HG03521 (cell line): ENCODE measurements at regions not wholly inside any gene's neighbourhood (a gene's known extent, or its start where the extent isn't known, plus 50 kb on each side); places are given as distances from the start of the nearest gene placed in this dataset.

ENCODE experiments used
- ATAC-seq: cut with Tn5 transposase; IDR thresholded peaks from one replicate; pipeline ENCODE4 v1.9.1; 2021; ENCODE audit warnings: mild to moderate bottlenecking, moderate library complexity; ENCODE audit not compliant: unreplicated experiment

- no peak for ATAC-seq
These were observed 138.3 kb upstream of the PLET1 start for GRCh38 chr11:112398798-112399478.

- no peak for ATAC-seq
These were observed 139.9 kb upstream of the PLET1 start for GRCh38 chr11:112400476-112401014.

- ATAC-seq, result no peak
These were observed 140.5 kb upstream of the PLET1 start for GRCh38 chr11:112401036-112401769.

- ATAC-seq, result no peak
These were observed 142.8 kb upstream of the PLET1 start for GRCh38 chr11:112403432-112403831.

GRCh38 chr11:112404112-112404511, 143.5 kb upstream of the PLET1 start:
- ATAC-seq, result no peak

- ATAC-seq, result no peak
These were observed 147.9 kb upstream of the PLET1 start for GRCh38 chr11:112408517-112408916.

- ATAC-seq, result no peak
These were observed 149.7 kb upstream of the PLET1 start for GRCh38 chr11:112410325-112410724.

- no peak for ATAC-seq
These were observed 151.7 kb upstream of the PLET1 start for GRCh38 chr11:112412383-112412782.

GRCh38 chr11:112417339-112417738, 156.7 kb upstream of the PLET1 start:
- no peak for ATAC-seq

GRCh38 chr11:112418438-112418837, 157.8 kb upstream of the PLET1 start:
- ATAC-seq, result no peak

- ATAC-seq, result no peak
These were observed 161.2 kb upstream of the PLET1 start for GRCh38 chr11:112421879-112422278.

GRCh38 chr11:112425121-112425520, 164.5 kb upstream of the PLET1 start:
- ATAC-seq, result no peak

GRCh38 chr11:112437096-112437495, 176.4 kb upstream of the PLET1 start:
- no peak for ATAC-seq

- ATAC-seq, result no peak
These were observed 179.0 kb upstream of the PLET1 start for GRCh38 chr11:112439614-112440013.

GRCh38 chr11:112440518-112440917, 179.9 kb upstream of the PLET1 start:
- ATAC-seq, result no peak

GRCh38 chr11:112448168-112448567, 187.5 kb upstream of the PLET1 start:
- ATAC-seq, result no peak

GRCh38 chr11:112448806-112449205, 188.1 kb upstream of the PLET1 start:
- no peak for ATAC-seq

- no peak for ATAC-seq
These were observed 190.6 kb upstream of the PLET1 start for GRCh38 chr11:112451250-112451649.

- ATAC-seq, result no peak
These were observed 193.2 kb upstream of the PLET1 start for GRCh38 chr11:112453601-112454577.

GRCh38 chr11:112454841-112455240, 194.2 kb upstream of the PLET1 start:
- ATAC-seq, result no peak

GRCh38 chr11:112455791-112456190, 195.1 kb upstream of the PLET1 start:
- ATAC-seq, result no peak
